ENCODE measurements at regions not wholly inside any gene's neighbourhood (a gene's known extent, or its start where the extent isn't known, plus 50 kb on each side); places are given as distances from the start of the nearest gene placed in this dataset.

GRCh38 chr6:54646069-54646950 is 200.3 kb upstream of the FAM83B start:
- no peak for DNase-seq

- no peak for DNase-seq
These were observed 199.5 kb upstream of the FAM83B start for GRCh38 chr6:54646951-54647664.

DNA sequence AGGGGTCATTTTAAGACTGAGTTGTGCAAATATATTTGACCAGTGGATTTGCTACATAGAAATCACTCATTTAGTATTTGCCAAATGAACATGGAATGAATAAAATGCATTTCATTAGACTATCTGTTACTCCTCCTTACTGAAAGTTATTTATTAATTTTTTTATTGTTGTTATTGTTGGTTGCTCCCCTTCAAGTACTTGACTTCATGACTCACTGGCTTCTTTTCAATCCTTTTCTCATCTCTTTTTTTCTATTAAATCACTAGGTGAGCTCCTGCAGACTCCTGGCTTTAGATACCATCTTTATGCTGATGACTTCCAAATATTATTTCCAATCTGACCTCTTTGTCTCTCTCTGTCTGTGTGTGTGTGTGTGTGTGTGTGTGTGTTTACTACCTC is 192.2 kb upstream of the FAM83B start:
- DNase-seq, result no peak

DNA sequence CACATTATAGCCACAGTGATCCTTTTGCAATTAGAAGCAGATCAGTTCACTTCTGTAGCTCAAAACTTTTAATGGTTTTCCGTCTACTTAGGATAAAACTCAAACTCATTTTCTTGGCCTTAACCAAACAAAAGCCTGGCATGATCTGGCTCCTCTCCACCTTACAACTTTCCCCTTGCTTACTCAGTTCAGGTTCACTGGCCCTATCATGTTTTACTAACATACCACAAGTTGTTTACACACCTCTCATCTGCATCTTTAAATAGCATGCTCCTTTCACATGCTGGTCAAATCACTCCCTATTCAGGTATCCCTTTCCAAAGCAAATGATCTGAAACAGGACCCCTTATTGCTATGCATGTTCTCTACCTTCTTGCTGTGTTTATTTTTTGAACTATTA is 191.4 kb upstream of the FAM83B start:
- peak; percentile 85 for DNase-seq

- no peak for DNase-seq
These were observed 181.3 kb upstream of the FAM83B start for GRCh38 chr6:54665278-54665677.

GRCh38 chr6:54680531-54680930 is 166.0 kb upstream of the FAM83B start:
- DNase-seq, result no peak

DNA sequence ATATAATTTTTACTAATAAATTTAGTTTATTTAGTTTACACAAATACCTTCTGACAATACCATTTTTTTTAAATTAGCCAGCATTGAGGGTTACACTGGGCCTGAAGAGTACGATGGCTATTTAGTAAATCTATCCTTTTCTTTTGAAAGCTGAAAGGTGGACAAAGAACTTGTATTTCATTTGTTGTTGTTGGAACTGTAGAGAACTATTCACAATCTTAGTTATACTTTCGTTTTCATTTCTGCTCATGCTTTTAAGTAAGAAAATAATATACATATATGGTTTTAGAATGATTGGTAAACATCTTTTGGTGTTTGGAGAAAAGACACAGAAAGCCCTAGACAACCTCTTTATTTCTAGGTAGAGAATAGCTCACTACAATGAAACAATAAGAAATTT is 165.3 kb upstream of the FAM83B start:
- no peak for DNase-seq

DNA sequence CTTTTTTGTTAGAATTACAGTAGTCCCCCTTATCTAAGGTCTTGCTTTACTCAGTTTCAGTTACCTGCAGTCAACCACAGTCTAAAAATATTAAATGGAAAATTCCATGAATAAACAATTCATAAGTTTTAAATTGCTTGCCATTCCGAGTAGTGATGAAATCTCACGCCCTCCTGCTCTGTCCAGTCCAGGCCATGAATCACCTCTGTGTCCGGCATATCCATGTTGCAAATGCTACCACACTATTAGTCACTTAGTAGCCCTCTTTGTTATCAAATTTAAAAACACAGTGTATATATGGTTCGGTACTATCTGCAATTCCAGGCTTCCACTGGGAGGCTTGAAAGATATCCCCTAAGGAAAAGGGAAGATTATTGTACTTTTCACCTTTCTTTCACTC is 164.6 kb upstream of the FAM83B start:
- no peak for DNase-seq

- no peak for DNase-seq
These were observed 157.0 kb upstream of the FAM83B start for GRCh38 chr6:54689620-54690019.

GRCh38 chr6:54690596-54690995 is 156.0 kb upstream of the FAM83B start:
- no peak for DNase-seq

DNA sequence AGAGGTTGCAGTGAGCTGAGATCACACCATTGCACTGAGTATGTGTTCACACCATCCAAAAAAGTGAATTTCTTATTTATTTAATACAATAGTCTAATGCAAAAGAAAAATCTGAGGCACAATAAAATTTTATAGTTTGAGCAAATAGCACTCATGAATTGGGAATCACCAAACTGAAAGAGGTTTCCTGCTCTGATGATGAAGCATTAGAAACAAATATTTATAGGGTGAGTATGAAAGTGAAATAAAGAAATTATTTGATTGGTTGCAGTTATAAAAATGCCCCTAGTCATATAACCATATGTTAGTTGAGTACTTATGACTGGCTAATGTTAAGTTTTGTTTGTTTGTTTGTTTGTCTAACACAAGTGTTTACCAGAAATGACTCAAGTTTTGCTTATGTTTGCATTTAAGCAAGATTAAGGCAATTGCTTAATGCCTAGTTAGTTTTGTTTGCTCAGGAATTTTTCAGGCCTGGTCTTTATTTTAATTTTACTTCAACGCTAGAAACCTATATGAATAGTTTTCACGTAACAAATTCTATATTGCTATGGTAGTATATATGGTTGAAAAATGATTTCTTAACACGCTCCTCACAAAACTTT is 151.5 kb upstream of the FAM83B start:
- no peak for DNase-seq

DNA sequence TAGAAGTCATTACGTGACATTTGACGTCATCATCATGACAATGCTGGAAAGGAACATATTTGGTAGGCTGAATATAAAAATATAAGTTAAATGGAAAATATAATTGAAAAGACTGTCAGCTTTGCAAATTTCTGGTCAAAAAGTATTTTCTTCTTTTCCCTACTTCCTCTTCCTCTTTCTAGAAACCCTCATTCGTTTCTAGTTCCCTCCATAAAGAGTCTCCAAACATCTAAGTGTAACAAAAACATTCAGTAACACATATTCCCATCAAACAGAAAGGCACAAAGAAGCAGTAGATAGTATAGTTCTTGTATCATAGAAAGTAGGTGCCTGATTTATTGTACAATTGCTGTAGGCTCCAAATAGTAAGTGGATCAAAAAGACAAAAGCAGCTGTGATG is 150.8 kb upstream of the FAM83B start:
- DNase-seq, result no peak

DNA sequence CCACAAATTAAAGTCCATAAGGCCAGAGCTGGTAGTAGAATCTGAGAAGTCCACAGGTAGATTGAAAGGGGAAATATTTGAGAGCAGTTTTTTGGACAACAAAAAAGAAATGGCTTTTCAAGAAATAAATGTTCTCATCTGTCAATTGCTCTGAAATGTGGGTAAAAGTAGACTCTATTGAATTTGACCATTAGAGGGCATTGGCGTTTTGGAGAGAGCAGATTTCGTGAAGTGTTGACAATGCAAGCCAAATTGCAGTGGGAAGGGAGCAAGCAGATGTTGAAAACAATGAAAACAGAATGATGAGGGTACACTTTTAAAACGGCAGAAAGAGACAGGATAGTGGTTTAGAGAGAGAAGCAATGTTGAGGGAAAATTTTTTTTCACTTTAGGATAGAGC is 149.1 kb upstream of the FAM83B start:
- DNase-seq, result no peak

GRCh38 chr6:54698974-54699373 is 147.6 kb upstream of the FAM83B start:
- no peak for DNase-seq

- DNase-seq, result no peak
These were observed 146.4 kb upstream of the FAM83B start for GRCh38 chr6:54700158-54700557.

GRCh38 chr6:54702772-54703171 is 143.8 kb upstream of the FAM83B start:
- DNase-seq, result no peak

DNA sequence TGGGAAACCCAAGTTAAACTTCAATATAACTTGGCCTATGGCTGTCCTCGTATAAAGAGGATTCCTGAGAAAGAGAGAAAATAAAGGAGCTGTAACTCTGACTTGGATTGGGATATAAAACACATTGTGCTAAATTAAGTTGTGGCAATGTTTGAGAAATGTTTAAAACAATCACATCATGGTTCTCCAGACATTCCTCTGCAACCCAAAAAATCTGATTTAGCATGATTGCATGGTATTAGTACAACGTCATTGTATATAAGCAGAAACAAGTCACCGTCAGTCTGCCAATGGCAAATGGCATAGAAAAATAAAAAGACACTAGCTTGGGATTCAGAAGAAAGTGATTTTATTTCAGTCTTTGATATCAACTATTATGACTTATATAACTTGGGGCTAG is 140.2 kb upstream of the FAM83B start:
- no peak for DNase-seq

GRCh38 chr6:54706844-54707605 is 139.5 kb upstream of the FAM83B start:
- no peak for DNase-seq

- no peak for DNase-seq
These were observed 136.1 kb upstream of the FAM83B start for GRCh38 chr6:54710456-54710855.

GRCh38 chr6:54716010-54716409 is 130.6 kb upstream of the FAM83B start:
- no peak for DNase-seq

DNA sequence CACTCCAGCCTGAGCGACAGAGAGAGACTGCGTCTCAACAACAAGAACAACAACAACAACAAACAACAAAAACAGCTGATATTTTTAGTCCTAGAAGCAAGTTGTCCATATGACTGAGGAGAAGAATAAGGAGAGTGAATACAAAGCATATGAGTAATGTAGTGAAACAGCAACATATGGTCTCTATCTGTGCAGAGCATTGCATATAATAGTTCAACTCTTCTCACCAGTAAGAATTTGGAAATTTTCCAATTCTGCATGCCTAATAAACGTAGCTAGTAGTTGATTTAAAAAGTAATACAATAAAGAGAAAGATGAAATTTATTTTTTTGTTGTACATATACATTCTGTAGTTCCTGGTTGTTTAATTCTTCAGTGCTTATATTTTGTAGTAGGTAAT is 129.7 kb upstream of the FAM83B start:
- DNase-seq, result no peak

- peak; percentile 60 for DNase-seq
These were observed 128.6 kb upstream of the FAM83B start for GRCh38 chr6:54717849-54718455.

- DNase-seq, result peak; percentile 72
These were observed 128.0 kb upstream of the FAM83B start for GRCh38 chr6:54718541-54719023.

Data from NCI-H510A (cell line).